ENCODE measurements at regions not wholly inside any gene's neighbourhood (a gene's known extent, or its start where the extent isn't known, plus 50 kb on each side); places are given as distances from the start of the nearest gene placed in this dataset.

GRCh38 chr4:163967263-163967662, 472.8 kb downstream of the TMA16 start:
- Mint-ChIP-seq H3K27ac (no peak overlapping the region), H3K4me1 (no peaks in the 10 kb centered on the region), H3K36me3 (ENCODE audit: low read depth) (no peaks in the 10 kb centered on the region), H3K9me3 (no peaks in the 10 kb centered on the region), H3K4me3 (no peak overlapping the region), H3K27me3 (ENCODE audit: low read depth) (no peaks in the 10 kb centered on the region)
- TF ChIP-seq, protein P1, sequence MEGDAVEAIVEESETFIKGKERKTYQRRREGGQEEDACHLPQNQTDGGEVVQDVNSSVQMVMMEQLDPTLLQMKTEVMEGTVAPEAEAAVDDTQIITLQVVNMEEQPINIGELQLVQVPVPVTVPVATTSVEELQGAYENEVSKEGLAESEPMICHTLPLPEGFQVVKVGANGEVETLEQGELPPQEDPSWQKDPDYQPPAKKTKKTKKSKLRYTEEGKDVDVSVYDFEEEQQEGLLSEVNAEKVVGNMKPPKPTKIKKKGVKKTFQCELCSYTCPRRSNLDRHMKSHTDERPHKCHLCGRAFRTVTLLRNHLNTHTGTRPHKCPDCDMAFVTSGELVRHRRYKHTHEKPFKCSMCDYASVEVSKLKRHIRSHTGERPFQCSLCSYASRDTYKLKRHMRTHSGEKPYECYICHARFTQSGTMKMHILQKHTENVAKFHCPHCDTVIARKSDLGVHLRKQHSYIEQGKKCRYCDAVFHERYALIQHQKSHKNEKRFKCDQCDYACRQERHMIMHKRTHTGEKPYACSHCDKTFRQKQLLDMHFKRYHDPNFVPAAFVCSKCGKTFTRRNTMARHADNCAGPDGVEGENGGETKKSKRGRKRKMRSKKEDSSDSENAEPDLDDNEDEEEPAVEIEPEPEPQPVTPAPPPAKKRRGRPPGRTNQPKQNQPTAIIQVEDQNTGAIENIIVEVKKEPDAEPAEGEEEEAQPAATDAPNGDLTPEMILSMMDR (IDR thresholded peaks at IDR 0.05; ENCODE audit: unreplicated experiment in 3 of 3): no peak

DNA sequence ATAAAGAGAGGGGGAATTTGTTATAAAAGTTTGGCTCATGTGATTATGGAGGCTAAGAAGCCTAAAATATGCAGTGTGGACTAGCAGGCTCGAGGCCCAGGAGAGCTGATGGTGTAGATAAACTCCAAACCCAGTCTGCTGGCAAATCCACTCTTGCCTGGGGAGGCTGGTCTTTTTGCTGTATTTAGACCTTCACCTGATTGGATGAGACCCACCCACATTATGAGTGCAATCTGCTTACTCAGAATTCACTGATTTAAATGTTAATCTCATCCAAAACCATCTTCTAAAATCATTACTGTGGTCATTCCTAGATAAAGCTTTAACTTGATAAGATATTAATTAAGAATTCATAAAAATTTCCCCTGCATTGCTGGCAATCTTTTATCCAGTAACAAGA, 473.2 kb downstream of the TMA16 start:
- Mint-ChIP-seq H3K27ac (no peak overlapping the region), H3K4me3 (no peak overlapping the region)
- TF ChIP-seq, protein P1 (IDR thresholded peaks at IDR 0.05; ENCODE audit: unreplicated experiment in 3 of 3): no peak

GRCh38 chr4:163969291-163969690, 474.8 kb downstream of the TMA16 start:
- no peaks in the 10 kb centered on the region for H3K27me3 Mint-ChIP-seq (ENCODE audit: low read depth)
- no peaks in the 10 kb centered on the region for H3K9me3 Mint-ChIP-seq
- H3K4me3 Mint-ChIP-seq: no peak overlapping the region
- no peaks in the 10 kb centered on the region for H3K36me3 Mint-ChIP-seq (ENCODE audit: low read depth)
- no peak overlapping the region for H3K27ac Mint-ChIP-seq
- no peaks in the 10 kb centered on the region for H3K4me1 Mint-ChIP-seq
- TF ChIP-seq, protein P1 (IDR thresholded peaks at IDR 0.05; ENCODE audit: unreplicated experiment in 3 of 3): no peak

More for the DNA sequence above, 473.2 kb downstream of the TMA16 start:
- Mint-ChIP-seq H3K27me3 (ENCODE audit: low read depth) (no peaks in the 10 kb centered on the region), H3K4me1 (no peaks in the 10 kb centered on the region), H3K9me3 (no peaks in the 10 kb centered on the region), H3K36me3 (ENCODE audit: low read depth) (no peaks in the 10 kb centered on the region)

DNA sequence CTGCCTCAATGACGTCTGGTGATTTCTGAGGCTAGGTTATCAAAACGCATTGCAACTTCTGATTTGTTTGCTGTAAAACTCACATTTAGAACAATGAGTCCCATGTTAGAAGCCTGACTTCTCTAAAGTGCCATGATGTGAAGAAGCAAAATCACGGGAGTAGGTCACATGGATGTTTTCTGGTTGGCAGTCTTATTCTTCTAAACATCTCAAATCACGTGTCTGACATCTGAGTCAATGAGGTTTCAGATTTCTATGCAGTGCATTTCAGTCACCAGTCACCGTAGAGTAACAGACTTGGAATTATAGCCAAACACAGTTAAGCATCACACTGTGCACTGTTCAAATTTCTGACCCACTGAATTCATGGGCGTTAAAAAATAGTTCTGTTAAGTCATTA, 482.1 kb downstream of the TMA16 start:
- TF ChIP-seq, protein P1 (IDR thresholded peaks at IDR 0.05; ENCODE audit: unreplicated experiment in 3 of 3): no peak
- Mint-ChIP-seq H3K4me1 (no peaks in the 10 kb centered on the region), H3K9me3 (no peaks in the 10 kb centered on the region), H3K4me3 (no peak overlapping the region), H3K27ac (no peak overlapping the region), H3K27me3 (ENCODE audit: low read depth) (no peaks in the 10 kb centered on the region), H3K36me3 (ENCODE audit: low read depth) (no peaks in the 10 kb centered on the region)

- no peaks in the 10 kb centered on the region for H3K27me3 Mint-ChIP-seq (ENCODE audit: low read depth)
- peak overlapping the region in 1 of 3 experiments; percentile 53 for H3K27ac Mint-ChIP-seq
- H3K36me3 Mint-ChIP-seq (ENCODE audit: low read depth): no peaks in the 10 kb centered on the region
- H3K4me3 Mint-ChIP-seq: no peak overlapping the region
- no peaks in the 10 kb centered on the region for H3K9me3 Mint-ChIP-seq
- TF ChIP-seq, protein P1 (IDR thresholded peaks at IDR 0.05; ENCODE audit: unreplicated experiment in 3 of 3): no peak
- H3K4me1 Mint-ChIP-seq: peaks cover 5% of the 10 kb centered on the region
Observed at GRCh38 chr4:163988391-163988790, 493.9 kb downstream of the TMA16 start.

GRCh38 chr4:163988865-163989264, 494.4 kb downstream of the TMA16 start:
- TF ChIP-seq, protein P1 (IDR thresholded peaks at IDR 0.05; ENCODE audit: unreplicated experiment in 3 of 3): no peak
- H3K4me3 Mint-ChIP-seq: no peak overlapping the region
- no peaks in the 10 kb centered on the region for H3K9me3 Mint-ChIP-seq
- H3K4me1 Mint-ChIP-seq: peaks cover 5% of the 10 kb centered on the region
- peak overlapping the region in 1 of 3 experiments; percentile 19 for H3K27ac Mint-ChIP-seq
- H3K27me3 Mint-ChIP-seq (ENCODE audit: low read depth): no peaks in the 10 kb centered on the region
- H3K36me3 Mint-ChIP-seq (ENCODE audit: low read depth): no peaks in the 10 kb centered on the region

All from nephron (organoid).